ENCODE measurements at regions not wholly inside any gene's neighbourhood (a gene's known extent, or its start where the extent isn't known, plus 50 kb on each side); places are given as distances from the start of the nearest gene placed in this dataset.

DNA sequence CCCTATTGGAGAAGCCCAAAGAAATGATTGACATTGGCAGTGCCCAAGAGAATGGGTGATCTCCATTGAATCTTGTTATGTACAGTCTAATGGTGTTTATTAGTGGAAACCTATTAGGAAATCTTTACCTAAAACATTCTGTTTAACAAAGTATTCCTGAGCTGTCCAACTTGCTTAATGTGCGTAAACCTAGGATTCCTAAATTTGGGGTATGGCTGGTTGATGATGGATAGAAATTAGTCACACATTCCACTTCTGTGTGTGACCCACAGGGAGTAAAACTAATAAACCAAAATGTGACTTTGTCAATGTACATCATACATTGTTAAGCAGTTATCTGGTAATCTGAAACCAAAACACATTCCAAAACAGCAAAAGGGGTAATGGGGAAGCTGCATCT is 761.3 kb downstream of the FSCB start:
- no peak for ATAC-seq
- no peak for TF ChIP-seq EZH2 (IDR thresholded peaks at IDR 0.05; ENCODE audit: low read depth, unreplicated experiment)
- TF ChIP-seq POLR2AphosphoS5 (IDR thresholded peaks at IDR 0.05; ENCODE audit: low read depth): no peak
- no peak for TF ChIP-seq STAT1 (IDR thresholded peaks at IDR 0.05; ENCODE audit: unreplicated experiment)
- no peak for TF ChIP-seq ZNF114 (CRISPR knock-in tag; IDR thresholded peaks at IDR 0.05)
- TF ChIP-seq NANOG (IDR thresholded peaks at IDR 0.05; ENCODE audit: borderline replicate concordance): no peak
- TF ChIP-seq ETS1 (IDR thresholded peaks at IDR 0.05): no peak

GRCh38 chr14:43735932-43736331 is 771.2 kb downstream of the FSCB start:
- Histone ChIP-seq H3K27ac (ENCODE audit: low read depth) (no peak overlapping the region), H3K4me1 (ENCODE audit: insufficient read depth) (no peaks in the 10 kb centered on the region; the same call in 1 of the 2 replicates), H3K9me2 (ENCODE audit: insufficient read depth) (no peaks in the 10 kb centered on the region), H3K4me3 (no peak overlapping the region), H3K27me3 (ENCODE audit: insufficient read depth) (no peaks in the 10 kb centered on the region), H3K36me3 (ENCODE audit: insufficient read depth) (no peaks in the 10 kb centered on the region), H3K79me2 (replicated peaks; ENCODE audit: insufficient read depth) (no peaks in the 10 kb centered on the region), H3K4me2 (no peak overlapping the region), H4K20me1 (replicated peaks; ENCODE audit: insufficient read depth) (no peaks in the 10 kb centered on the region), H2AFZ (no peak overlapping the region), H3F3A (replicated peaks; ENCODE audit: low read depth) (no peaks in the 10 kb centered on the region)
- Mint-ChIP-seq H3K4me1 (no peaks in the 10 kb centered on the region), H3K9me3 (peaks cover 3% of the 10 kb centered on the region; the same call in 2 of the 3 replicates), H3K36me3 (ENCODE audit: low read depth) (no peaks in the 10 kb centered on the region; the same call in 1 of the 3 replicates), H3K4me3 (no peak overlapping the region), H3K27me3 (ENCODE audit: insufficient read depth, low read depth, poor library complexity) (peaks cover 2% of the 10 kb centered on the region), H3K27ac (no peak overlapping the region)
- DNase-seq (ENCODE audit: low spot score) (no peak), ATAC-seq (no peak)
- TF ChIP-seq CREB1 (CRISPR knock-in tag; IDR thresholded peaks at IDR 0.05; ENCODE audit: low read depth): no peak
- TF ChIP-seq ZNF331 (CRISPR knock-in tag; IDR thresholded peaks at IDR 0.05; ENCODE audit: low read depth): no peak
- no peak for TF ChIP-seq ETS1 (IDR thresholded peaks at IDR 0.05)
- no peak for TF ChIP-seq EZH2 (IDR thresholded peaks at IDR 0.05; ENCODE audit: low read depth, unreplicated experiment)
- TF ChIP-seq, protein P1, sequence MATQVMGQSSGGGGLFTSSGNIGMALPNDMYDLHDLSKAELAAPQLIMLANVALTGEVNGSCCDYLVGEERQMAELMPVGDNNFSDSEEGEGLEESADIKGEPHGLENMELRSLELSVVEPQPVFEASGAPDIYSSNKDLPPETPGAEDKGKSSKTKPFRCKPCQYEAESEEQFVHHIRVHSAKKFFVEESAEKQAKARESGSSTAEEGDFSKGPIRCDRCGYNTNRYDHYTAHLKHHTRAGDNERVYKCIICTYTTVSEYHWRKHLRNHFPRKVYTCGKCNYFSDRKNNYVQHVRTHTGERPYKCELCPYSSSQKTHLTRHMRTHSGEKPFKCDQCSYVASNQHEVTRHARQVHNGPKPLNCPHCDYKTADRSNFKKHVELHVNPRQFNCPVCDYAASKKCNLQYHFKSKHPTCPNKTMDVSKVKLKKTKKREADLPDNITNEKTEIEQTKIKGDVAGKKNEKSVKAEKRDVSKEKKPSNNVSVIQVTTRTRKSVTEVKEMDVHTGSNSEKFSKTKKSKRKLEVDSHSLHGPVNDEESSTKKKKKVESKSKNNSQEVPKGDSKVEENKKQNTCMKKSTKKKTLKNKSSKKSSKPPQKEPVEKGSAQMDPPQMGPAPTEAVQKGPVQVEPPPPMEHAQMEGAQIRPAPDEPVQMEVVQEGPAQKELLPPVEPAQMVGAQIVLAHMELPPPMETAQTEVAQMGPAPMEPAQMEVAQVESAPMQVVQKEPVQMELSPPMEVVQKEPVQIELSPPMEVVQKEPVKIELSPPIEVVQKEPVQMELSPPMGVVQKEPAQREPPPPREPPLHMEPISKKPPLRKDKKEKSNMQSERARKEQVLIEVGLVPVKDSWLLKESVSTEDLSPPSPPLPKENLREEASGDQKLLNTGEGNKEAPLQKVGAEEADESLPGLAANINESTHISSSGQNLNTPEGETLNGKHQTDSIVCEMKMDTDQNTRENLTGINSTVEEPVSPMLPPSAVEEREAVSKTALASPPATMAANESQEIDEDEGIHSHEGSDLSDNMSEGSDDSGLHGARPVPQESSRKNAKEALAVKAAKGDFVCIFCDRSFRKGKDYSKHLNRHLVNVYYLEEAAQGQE (IDR thresholded peaks at IDR 0.05; ENCODE audit: unreplicated experiment): no peak
- no peak for TF ChIP-seq NANOG (IDR thresholded peaks at IDR 0.05; ENCODE audit: borderline replicate concordance)
- TF ChIP-seq, protein P2, sequence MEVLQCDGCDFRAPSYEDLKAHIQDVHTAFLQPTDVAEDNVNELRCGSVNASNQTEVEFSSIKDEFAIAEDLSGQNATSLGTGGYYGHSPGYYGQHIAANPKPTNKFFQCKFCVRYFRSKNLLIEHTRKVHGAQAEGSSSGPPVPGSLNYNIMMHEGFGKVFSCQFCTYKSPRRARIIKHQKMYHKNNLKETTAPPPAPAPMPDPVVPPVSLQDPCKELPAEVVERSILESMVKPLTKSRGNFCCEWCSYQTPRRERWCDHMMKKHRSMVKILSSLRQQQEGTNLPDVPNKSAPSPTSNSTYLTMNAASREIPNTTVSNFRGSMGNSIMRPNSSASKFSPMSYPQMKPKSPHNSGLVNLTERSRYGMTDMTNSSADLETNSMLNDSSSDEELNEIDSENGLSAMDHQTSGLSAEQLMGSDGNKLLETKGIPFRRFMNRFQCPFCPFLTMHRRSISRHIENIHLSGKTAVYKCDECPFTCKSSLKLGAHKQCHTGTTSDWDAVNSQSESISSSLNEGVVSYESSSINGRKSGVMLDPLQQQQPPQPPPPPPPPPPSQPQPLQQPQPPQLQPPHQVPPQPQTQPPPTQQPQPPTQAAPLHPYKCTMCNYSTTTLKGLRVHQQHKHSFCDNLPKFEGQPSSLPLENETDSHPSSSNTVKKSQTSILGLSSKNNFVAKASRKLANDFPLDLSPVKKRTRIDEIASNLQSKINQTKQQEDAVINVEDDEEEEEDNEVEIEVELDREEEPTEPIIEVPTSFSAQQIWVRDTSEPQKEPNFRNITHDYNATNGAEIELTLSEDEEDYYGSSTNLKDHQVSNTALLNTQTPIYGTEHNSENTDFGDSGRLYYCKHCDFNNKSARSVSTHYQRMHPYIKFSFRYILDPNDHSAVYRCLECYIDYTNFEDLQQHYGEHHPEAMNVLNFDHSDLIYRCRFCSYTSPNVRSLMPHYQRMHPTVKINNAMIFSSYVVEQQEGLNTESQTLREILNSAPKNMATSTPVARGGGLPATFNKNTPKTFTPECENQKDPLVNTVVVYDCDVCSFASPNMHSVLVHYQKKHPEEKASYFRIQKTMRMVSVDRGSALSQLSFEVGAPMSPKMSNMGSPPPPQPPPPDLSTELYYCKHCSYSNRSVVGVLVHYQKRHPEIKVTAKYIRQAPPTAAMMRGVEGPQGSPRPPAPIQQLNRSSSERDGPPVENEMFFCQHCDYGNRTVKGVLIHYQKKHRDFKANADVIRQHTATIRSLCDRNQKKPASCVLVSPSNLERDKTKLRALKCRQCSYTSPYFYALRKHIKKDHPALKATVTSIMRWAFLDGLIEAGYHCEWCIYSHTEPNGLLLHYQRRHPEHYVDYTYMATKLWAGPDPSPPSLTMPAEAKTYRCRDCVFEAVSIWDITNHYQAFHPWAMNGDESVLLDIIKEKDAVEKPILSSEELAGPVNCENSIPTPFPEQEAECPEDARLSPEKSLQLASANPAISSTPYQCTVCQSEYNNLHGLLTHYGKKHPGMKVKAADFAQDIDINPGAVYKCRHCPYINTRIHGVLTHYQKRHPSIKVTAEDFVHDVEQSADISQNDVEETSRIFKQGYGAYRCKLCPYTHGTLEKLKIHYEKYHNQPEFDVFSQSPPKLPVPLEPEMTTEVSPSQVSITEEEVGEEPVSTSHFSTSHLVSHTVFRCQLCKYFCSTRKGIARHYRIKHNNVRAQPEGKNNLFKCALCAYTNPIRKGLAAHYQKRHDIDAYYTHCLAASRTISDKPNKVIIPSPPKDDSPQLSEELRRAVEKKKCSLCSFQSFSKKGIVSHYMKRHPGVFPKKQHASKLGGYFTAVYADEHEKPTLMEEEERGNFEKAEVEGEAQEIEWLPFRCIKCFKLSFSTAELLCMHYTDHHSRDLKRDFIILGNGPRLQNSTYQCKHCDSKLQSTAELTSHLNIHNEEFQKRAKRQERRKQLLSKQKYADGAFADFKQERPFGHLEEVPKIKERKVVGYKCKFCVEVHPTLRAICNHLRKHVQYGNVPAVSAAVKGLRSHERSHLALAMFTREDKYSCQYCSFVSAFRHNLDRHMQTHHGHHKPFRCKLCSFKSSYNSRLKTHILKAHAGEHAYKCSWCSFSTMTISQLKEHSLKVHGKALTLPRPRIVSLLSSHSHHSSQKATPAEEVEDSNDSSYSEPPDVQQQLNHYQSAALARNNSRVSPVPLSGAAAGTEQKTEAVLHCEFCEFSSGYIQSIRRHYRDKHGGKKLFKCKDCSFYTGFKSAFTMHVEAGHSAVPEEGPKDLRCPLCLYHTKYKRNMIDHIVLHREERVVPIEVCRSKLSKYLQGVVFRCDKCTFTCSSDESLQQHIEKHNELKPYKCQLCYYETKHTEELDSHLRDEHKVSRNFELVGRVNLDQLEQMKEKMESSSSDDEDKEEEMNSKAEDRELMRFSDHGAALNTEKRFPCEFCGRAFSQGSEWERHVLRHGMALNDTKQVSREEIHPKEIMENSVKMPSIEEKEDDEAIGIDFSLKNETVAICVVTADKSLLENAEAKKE (CRISPR knock-in tag; IDR thresholded peaks at IDR 0.05): no peak

More for the DNA sequence above, 761.3 kb downstream of the FSCB start:
- Histone ChIP-seq H3K9me2 (ENCODE audit: insufficient read depth) (no peaks in the 10 kb centered on the region), H3K36me3 (ENCODE audit: insufficient read depth) (no peaks in the 10 kb centered on the region), H3K4me2 (no peak overlapping the region), H3K4me1 (ENCODE audit: insufficient read depth) (no peaks in the 10 kb centered on the region), H3K79me2 (replicated peaks; ENCODE audit: insufficient read depth) (no peaks in the 10 kb centered on the region), H4K20me1 (replicated peaks; ENCODE audit: insufficient read depth) (no peaks in the 10 kb centered on the region), H3K4me3 (no peak overlapping the region), H3K27me3 (ENCODE audit: insufficient read depth) (no peaks in the 10 kb centered on the region), H2AFZ (no peak overlapping the region), H3K27ac (ENCODE audit: low read depth) (no peak overlapping the region), H3F3A (replicated peaks; ENCODE audit: low read depth) (no peaks in the 10 kb centered on the region)
- Mint-ChIP-seq H3K4me3 (no peak overlapping the region), H3K9me3 (no peaks in the 10 kb centered on the region), H3K36me3 (ENCODE audit: low read depth) (no peaks in the 10 kb centered on the region), H3K4me1 (no peaks in the 10 kb centered on the region), H3K27ac (no peak overlapping the region), H3K27me3 (ENCODE audit: insufficient read depth, low read depth, poor library complexity) (no peaks in the 10 kb centered on the region)
- no peak for DNase-seq (ENCODE audit: low spot score)

All from GM23338 (cell line).